DMS114 treated with DMSO at 0.1 percent for 48 hours (cell line): ENCODE measurements at regions not wholly inside any gene's neighbourhood (a gene's known extent, or its start where the extent isn't known, plus 50 kb on each side); places are given as distances from the start of the nearest gene placed in this dataset.

ENCODE experiments used
- DNase-seq: peaks from one replicate; lab custom pipeline; 2025; ENCODE audit not compliant: unreplicated experiment; lab: John Stamatoyannopoulos, UW

GRCh38 chr5:73295447-73295846, 122.5 kb downstream of the TMEM174 start:
- DNase-seq, result no peak

- DNase-seq, result no peak
Measured at GRCh38 chr5:73292816-73293459, 119.9 kb downstream of the TMEM174 start.

- DNase-seq, result no peak
Measured at GRCh38 chr5:73291873-73292272, 118.9 kb downstream of the TMEM174 start.

GRCh38 chr5:73290242-73290641, 117.2 kb downstream of the TMEM174 start:
- DNase-seq, result no peak

- DNase-seq, result no peak
Measured at GRCh38 chr5:73288803-73289720, 116.1 kb downstream of the TMEM174 start.

DNA sequence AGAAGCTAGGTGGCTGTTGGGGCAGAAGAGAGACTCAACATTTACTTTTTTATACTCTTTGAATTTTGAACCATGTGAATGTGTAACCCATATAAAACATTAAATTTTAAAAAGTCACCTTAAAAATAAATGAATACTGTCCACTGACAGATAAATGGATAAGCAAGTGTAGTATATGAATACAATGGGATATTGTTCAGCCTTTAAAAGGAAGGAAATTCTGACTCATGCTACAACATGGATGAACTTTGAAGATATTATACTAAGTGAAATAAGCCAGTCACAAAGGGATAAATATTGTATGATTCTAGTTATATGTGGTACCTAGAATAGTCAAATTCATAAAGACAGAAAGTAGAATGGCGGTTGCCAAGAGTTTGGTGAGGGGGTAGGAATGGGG, 113.9 kb downstream of the TMEM174 start:
- DNase-seq, result no peak

GRCh38 chr5:73284985-73285384, 112.0 kb downstream of the TMEM174 start:
- no peak for DNase-seq

DNA sequence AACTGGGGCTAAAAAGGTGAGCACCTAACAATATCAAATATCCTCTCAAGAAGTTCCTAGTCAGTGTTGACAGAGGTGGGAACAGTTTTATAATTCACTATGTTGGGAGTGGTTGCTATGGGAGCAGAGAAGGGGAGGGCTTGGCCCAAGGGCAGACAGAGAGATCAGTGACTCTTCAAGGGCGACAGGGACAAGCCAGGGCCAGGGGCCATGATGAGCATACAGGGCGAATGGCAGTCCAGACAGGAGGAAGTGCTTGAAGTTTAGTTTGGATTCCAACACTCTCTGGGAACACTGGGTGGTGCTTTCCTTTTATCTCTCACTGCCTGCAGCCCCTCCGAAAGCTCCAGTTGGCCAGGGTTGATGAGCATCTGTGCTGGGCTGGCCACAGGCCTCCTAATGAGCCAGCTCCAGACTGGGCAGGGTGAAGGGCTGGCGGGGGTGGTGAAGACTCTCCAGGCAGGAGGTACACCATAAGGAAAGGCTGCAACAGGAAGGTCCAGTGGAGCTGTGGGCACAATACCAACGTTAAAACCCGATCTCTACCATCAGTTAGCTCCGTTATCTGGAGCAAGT, 111.3 kb downstream of the TMEM174 start:
- DNase-seq, result no peak

DNA sequence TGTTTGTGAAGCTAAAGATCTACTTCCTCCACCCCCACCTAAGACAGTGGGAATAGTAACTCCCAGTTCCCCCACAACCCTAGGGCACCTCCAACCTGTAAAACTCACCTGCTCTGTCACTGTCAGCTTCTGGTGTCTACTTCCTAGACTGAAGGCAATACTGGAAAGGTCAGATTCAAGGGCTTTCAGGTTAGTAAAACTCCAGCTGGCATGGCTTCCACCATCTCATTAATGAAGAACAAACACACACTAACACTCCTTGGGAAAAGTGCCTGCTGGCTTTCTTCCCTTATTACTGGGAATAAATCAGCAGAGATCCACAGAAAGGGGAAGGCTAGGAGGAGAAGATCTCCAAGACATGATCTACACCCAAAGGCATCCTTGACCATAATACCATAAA, 109.9 kb downstream of the TMEM174 start:
- no peak for DNase-seq

- DNase-seq, result no peak
Measured at GRCh38 chr5:73282383-73282782, 109.4 kb downstream of the TMEM174 start.

- no peak for DNase-seq
Measured at GRCh38 chr5:73280821-73281746, 108.1 kb downstream of the TMEM174 start.

GRCh38 chr5:73280386-73280785, 107.4 kb downstream of the TMEM174 start:
- no peak for DNase-seq

- no peak for DNase-seq
Measured at GRCh38 chr5:73279805-73280204, 106.8 kb downstream of the TMEM174 start.

GRCh38 chr5:73278693-73279092, 105.7 kb downstream of the TMEM174 start:
- DNase-seq, result no peak

DNA sequence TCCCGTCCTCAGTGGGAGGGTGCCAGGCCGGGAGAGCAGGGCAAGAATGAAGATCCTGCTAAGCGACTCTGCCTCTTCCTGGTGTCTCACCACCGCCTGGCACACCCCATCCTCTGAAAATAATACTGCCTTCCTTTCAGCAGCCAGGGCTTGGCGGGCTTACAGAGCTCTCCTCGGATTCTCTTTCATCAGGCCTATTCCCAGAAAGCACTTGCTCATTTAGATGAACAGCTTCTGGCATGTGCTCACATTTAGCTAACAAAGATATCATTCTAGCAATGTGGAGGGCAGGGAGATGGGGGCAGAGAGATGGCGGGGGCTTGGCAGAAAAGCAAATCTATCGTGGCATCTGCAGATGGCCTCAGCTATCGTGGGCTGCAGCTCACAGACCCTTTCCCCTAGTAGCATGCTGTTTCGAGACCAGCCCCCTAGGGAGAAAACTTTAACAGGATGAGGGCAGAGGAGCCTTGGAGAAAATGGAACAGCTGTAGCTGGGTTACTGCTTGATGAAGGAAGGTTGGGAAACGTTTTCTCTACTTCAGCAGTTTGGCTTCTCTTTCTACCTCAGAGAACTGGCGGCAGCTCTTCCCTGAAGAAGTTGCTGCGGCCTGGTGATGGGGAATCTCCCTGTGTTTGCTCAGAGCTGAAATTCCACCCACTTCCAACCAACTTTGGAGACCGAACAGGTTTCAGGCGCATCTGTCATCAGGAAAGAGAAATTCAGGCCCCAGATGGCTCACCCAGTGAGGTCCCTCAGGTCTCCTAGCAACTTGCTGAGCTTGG, 102.1 kb downstream of the TMEM174 start:
- no peak for DNase-seq

- DNase-seq, result no peak
Measured at GRCh38 chr5:73274121-73274520, 101.1 kb downstream of the TMEM174 start.

- no peak for DNase-seq
Measured at GRCh38 chr5:73273379-73274050, 100.5 kb downstream of the TMEM174 start.

DNA sequence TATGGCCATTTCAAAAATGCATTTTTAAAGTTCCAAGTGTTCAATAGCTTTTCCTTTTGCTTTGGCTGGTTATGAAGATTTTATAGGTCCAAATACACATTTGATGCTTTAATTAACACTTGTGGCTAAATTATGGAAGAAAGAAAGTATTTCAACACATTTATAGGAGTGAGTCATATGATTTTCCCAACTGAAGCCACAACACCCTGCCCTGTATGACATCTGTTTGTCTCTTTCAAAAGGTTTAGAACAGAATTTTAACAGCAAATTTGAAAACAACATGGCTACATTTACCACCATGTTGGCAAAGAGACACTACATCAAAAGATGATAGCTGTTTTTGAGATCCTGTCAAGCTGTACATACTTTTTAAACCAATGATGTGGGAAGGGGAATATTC, 99.4 kb downstream of the TMEM174 start:
- DNase-seq, result no peak

DNA sequence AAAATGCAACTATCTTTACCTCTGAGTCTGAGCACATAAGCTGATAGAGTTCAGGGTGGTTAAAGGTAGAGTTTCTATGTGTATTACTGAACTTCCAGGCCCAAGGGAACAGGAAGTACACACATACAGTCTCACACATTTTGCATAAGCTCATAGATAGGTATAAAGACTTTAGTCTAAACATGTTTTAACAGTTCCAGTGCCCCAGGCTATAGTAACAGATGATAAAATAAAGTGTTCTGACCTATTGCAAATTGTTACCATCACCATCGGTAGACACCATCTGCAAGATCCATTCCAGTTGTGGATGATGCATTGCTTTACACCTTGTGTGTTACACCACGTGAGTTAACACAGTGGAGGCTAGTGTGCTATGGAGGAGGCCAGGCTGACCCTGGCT, 95.8 kb downstream of the TMEM174 start:
- DNase-seq, result no peak
